GM12878 (cell line): ENCODE measurements at regions not wholly inside any gene's neighbourhood (a gene's known extent, or its start where the extent isn't known, plus 50 kb on each side); places are given as distances from the start of the nearest gene placed in this dataset.

Experiments
- ATAC-seq: fragments of 200-7000 bp; cut with Tn5 transposase; 3 replicates; pipeline ENCODE4 v1.9.1; 2020; ENCODE audit warnings: mild to moderate bottlenecking, moderate library complexity
- BruUV-seq: library from RNA; stranded (reverse); fragments of 400-500 nt; replicated peaks from 2 replicates; lab custom pipeline; 2021; lab: Mats Ljungman, UMichigan
- CTCF ChIA-PET: fragments of 300-600 bp; sonication (Branson Sonifier 250); formaldehyde crosslinking; extraction: SDS; loops from one replicate; lab custom pipeline; 2021; ENCODE audit warnings: inconsistent platforms; lab: Yijun Ruan, JAX
- POLR2A ChIA-PET: fragments of 350-600 bp; formaldehyde crosslinking; extraction: SDS; loops from one replicate; lab custom pipeline; 2021; ENCODE audit warnings: inconsistent platforms; lab: Charles Lee
- RAD21 ChIA-PET: fragments of 300-600 bp; sonication (Branson Sonifier 250); formaldehyde crosslinking; loops from one replicate; lab custom pipeline; 2023; ENCODE audit warnings: antibody characterized with exemption; ENCODE audit not compliant: unreplicated experiment; lab: Charles Lee
- SMC1A ChIA-PET: fragments of 300-600 bp; sonication (Branson Sonifier 250); formaldehyde crosslinking; loops from one replicate; lab custom pipeline; 2023; ENCODE audit not compliant: unreplicated experiment, uncharacterized antibody; lab: Charles Lee
- DNase-seq: peaks from one replicate; pipeline ENCODE4 v3.0.0-alpha.2; 2011; ENCODE audit warnings: low read depth, low spot score
- FAIRE-seq: peaks from 3 replicates; lab custom pipeline; 2011; peaks lifted over from hg19 to GRCh38; lab: Jason Lieb, UNC
- H2AFZ ChIP-seq: 2 replicates; pipeline ENCODE4 v1.6.0; 2011; ENCODE audit warnings: low read depth, low read length, control low read depth; ENCODE audit not compliant: control insufficient read depth
- H3K27ac ChIP-seq: 2 replicates; pipeline ENCODE4 v1.5.1; 2011; ENCODE audit warnings: control low read depth; ENCODE audit not compliant: control insufficient read depth, insufficient read depth
- H3K27me3 ChIP-seq, 2 experiments: replicated peaks in 1 of 2; 2 replicates each; pipeline versions ENCODE4 v1.6.0 to v1.6.1; 2011; ENCODE audit warnings: low read length in 1 of 2; ENCODE audit not compliant: control insufficient read depth in 2 of 2, insufficient read depth in 2 of 2
- H3K36me3 ChIP-seq, 2 experiments: 2 replicates each; pipeline ENCODE4 v1.5.1; 2011; ENCODE audit warnings: low read length in 1 of 2; ENCODE audit not compliant: control insufficient read depth in 2 of 2, insufficient read depth in 2 of 2
- H3K4me1 ChIP-seq: 2 replicates; pipeline ENCODE4 v1.6.1; 2011; ENCODE audit warnings: mild to moderate bottlenecking, low read length, moderate library complexity, mixed read lengths; ENCODE audit not compliant: control insufficient read depth, insufficient read depth
- H3K4me2 ChIP-seq: 2 replicates; pipeline ENCODE4 v1.6.0; 2011; ENCODE audit warnings: control low read depth; ENCODE audit not compliant: control insufficient read depth, insufficient read depth
- H3K4me3 ChIP-seq: fragments of 200-600 bp; sonication (generic); 2 replicates; pipeline ENCODE4 v1.5.1; 2016
- H3K79me2 ChIP-seq: 2 replicates; pipeline ENCODE4 v1.6.0; 2011; ENCODE audit warnings: low read length; ENCODE audit not compliant: control insufficient read depth, insufficient read depth
- H3K9ac ChIP-seq: 2 replicates; pipeline ENCODE4 v1.8.0; 2011; ENCODE audit warnings: low read length, control low read depth, mixed read lengths; ENCODE audit not compliant: control insufficient read depth, insufficient read depth
- H3K9me3 ChIP-seq: replicated peaks from 3 replicates; pipeline ENCODE4 v1.5.1; 2011; ENCODE audit warnings: mild to moderate bottlenecking, low read length; ENCODE audit not compliant: control insufficient read depth, insufficient read depth
- H4K20me1 ChIP-seq: 2 replicates; pipeline ENCODE4 v1.6.0; 2011; ENCODE audit not compliant: control insufficient read depth, insufficient read depth
- IRF4 ChIP-seq: IDR thresholded peaks from 2 replicates; pipeline ENCODE4 v1.6.1; 2011; ENCODE audit warnings: low read depth, low read length
- RAD21 ChIP-seq: IDR thresholded peaks from 2 replicates; pipeline ENCODE4 v1.6.1; 2011; ENCODE audit warnings: mild to moderate bottlenecking, low read depth, low read length, moderate library complexity; ENCODE audit not compliant: insufficient read depth
- RAD51 ChIP-seq: fragments of 450-650 bp; IDR thresholded peaks from 2 replicates; pipeline ENCODE4 v1.6.1; 2016; ENCODE audit warnings: moderate library complexity, mild to moderate bottlenecking, inconsistent platforms
- SMAD5 ChIP-seq: IDR thresholded peaks from 2 replicates; pipeline ENCODE4 v1.6.1; 2016; ENCODE audit warnings: antibody characterized with exemption, low read depth
- SPI1 ChIP-seq: IDR thresholded peaks from 2 replicates; pipeline ENCODE4 v1.6.1; 2011; ENCODE audit warnings: low read depth, mild to moderate bottlenecking, low read length, moderate library complexity, borderline replicate concordance; ENCODE audit not compliant: insufficient read depth
- SRF ChIP-seq, 2 experiments: IDR thresholded peaks; 2 replicates each; pipeline ENCODE4 v1.6.1; 2011; ENCODE audit warnings: low read depth in 2 of 2, low read length in 2 of 2, mild to moderate bottlenecking in 1 of 2, moderate library complexity in 1 of 2
- YY1 ChIP-seq: IDR thresholded peaks from 2 replicates; pipeline ENCODE4 v1.6.1; 2011; ENCODE audit warnings: low read depth, mild to moderate bottlenecking, low read length
- WGBS: methylation state at CpG from one replicate; pipeline ENCODE4 v1.1.6; 2016; ENCODE audit warnings: low lambda C conversion rate; ENCODE audit not compliant: insufficient replicate concordance, insufficient coverage; ENCODE audit errors: missing lambda C conversion rate; 5-methylcytosine and 5-hydroxymethylcytosine counted together
- in situ Hi-C: fragments of 300-500 bp; cut with MboI; formaldehyde crosslinking; loops from 9 replicates; pipeline ENCODE4 v1.14.3; 2018; ENCODE audit warnings: mixed read lengths
- intact Hi-C: fragments of 100-400 bp; cut with micrococcal nuclease; formaldehyde crosslinking; loops from one replicate; pipeline ENCODE4 v1.14.2; 2022; ENCODE audit not compliant: unreplicated experiment
- TF ChIP-seq, protein P1 (sequence below): fragments of 450-650 bp; IDR thresholded peaks from 2 replicates; pipeline ENCODE4 v1.6.1; 2017; ENCODE audit warnings: low read depth, mild to moderate bottlenecking, moderate library complexity
- TF ChIP-seq, protein P2 (sequence below): fragments of 450-650 bp; formaldehyde crosslinking; IDR thresholded peaks from 2 replicates; pipeline ENCODE4 v1.4.0; 2020; ENCODE audit warnings: mild to moderate bottlenecking, moderate library complexity
- TF ChIP-seq, protein P3 (sequence below): fragments of 450-650 bp; IDR thresholded peaks from 2 replicates; pipeline ENCODE4 v1.6.1; 2017; ENCODE audit warnings: borderline replicate concordance
- TF ChIP-seq, protein P4 (sequence below): IDR thresholded peaks from 2 replicates; pipeline ENCODE4 v1.6.1; 2012; ENCODE audit warnings: mild to moderate bottlenecking, low read depth, low read length

DNA sequence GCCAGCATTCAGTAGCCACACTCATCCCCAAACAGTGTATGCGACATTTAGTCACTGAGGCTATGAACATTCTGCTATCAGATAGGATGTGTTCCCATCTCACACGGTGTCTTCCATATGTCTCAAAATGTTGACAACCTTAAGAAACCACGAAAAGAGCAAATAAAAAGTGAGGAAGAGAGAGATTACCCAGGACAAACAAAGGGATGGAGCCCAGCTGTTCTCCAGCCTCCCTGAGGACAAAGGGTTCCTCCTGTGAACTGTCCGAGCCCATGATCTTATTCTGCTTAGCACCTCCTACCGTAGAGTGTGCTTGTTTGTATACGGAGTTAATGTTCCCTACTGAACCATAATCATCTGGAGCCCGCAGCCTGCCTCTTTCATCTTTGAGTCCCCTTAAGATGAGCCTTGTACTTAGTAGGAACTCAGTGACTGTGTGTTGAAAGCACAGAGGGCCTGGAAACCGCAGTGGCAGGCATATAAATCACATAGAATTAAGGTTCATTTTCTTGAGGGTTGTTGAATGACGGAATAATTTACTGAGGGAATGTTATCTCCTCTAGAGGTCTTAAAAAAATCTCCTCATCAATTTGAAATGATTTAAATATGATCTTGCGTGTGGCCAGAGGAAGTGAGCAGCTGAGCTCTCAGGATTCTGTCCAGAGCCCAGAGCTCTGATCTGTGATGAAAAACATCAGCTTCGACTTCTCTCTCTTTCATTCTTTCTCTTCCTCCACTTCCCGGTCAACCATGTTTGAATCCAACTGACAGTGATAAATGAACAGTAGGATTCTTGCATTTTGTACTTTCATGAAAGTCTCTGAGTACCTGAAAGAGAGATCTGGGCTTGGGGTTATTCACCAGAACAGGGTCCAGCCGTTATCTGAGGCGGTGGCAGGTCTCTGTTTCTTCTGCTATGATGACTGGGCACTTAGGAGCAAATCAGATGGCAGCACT is 200.5 kb downstream of the KLF5 start:
- 25% methylated on average over 14 of the region's 14 CpGs for WGBS
- BruUV-seq: no TSS peak
- no peaks in the 10 kb centered on the region for H3K4me1 ChIP-seq
- FAIRE-seq: no peak
- H3K9me3 ChIP-seq: no peaks in the 10 kb centered on the region
- in situ Hi-C loops: no loop called here
- no peak overlapping the region for H2AFZ ChIP-seq
- TF ChIP-seq YY1: no peak
- no peak for TF ChIP-seq RAD21
- TF ChIP-seq, protein P1, sequence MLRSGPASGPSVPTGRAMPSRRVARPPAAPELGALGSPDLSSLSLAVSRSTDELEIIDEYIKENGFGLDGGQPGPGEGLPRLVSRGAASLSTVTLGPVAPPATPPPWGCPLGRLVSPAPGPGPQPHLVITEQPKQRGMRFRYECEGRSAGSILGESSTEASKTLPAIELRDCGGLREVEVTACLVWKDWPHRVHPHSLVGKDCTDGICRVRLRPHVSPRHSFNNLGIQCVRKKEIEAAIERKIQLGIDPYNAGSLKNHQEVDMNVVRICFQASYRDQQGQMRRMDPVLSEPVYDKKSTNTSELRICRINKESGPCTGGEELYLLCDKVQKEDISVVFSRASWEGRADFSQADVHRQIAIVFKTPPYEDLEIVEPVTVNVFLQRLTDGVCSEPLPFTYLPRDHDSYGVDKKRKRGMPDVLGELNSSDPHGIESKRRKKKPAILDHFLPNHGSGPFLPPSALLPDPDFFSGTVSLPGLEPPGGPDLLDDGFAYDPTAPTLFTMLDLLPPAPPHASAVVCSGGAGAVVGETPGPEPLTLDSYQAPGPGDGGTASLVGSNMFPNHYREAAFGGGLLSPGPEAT: no peak
- TF ChIP-seq RAD51: no peak
- TF ChIP-seq, protein P2, sequence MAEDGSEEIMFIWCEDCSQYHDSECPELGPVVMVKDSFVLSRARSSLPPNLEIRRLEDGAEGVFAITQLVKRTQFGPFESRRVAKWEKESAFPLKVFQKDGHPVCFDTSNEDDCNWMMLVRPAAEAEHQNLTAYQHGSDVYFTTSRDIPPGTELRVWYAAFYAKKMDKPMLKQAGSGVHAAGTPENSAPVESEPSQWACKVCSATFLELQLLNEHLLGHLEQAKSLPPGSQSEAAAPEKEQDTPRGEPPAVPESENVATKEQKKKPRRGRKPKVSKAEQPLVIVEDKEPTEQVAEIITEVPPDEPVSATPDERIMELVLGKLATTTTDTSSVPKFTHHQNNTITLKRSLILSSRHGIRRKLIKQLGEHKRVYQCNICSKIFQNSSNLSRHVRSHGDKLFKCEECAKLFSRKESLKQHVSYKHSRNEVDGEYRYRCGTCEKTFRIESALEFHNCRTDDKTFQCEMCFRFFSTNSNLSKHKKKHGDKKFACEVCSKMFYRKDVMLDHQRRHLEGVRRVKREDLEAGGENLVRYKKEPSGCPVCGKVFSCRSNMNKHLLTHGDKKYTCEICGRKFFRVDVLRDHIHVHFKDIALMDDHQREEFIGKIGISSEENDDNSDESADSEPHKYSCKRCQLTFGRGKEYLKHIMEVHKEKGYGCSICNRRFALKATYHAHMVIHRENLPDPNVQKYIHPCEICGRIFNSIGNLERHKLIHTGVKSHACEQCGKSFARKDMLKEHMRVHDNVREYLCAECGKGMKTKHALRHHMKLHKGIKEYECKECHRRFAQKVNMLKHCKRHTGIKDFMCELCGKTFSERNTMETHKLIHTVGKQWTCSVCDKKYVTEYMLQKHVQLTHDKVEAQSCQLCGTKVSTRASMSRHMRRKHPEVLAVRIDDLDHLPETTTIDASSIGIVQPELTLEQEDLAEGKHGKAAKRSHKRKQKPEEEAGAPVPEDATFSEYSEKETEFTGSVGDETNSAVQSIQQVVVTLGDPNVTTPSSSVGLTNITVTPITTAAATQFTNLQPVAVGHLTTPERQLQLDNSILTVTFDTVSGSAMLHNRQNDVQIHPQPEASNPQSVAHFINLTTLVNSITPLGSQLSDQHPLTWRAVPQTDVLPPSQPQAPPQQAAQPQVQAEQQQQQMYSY (CRISPR knock-in tag): no peak
- TF ChIP-seq, protein P3, sequence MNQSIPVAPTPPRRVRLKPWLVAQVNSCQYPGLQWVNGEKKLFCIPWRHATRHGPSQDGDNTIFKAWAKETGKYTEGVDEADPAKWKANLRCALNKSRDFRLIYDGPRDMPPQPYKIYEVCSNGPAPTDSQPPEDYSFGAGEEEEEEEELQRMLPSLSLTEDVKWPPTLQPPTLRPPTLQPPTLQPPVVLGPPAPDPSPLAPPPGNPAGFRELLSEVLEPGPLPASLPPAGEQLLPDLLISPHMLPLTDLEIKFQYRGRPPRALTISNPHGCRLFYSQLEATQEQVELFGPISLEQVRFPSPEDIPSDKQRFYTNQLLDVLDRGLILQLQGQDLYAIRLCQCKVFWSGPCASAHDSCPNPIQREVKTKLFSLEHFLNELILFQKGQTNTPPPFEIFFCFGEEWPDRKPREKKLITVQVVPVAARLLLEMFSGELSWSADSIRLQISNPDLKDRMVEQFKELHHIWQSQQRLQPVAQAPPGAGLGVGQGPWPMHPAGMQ: no peak
- TF ChIP-seq, protein P4, sequence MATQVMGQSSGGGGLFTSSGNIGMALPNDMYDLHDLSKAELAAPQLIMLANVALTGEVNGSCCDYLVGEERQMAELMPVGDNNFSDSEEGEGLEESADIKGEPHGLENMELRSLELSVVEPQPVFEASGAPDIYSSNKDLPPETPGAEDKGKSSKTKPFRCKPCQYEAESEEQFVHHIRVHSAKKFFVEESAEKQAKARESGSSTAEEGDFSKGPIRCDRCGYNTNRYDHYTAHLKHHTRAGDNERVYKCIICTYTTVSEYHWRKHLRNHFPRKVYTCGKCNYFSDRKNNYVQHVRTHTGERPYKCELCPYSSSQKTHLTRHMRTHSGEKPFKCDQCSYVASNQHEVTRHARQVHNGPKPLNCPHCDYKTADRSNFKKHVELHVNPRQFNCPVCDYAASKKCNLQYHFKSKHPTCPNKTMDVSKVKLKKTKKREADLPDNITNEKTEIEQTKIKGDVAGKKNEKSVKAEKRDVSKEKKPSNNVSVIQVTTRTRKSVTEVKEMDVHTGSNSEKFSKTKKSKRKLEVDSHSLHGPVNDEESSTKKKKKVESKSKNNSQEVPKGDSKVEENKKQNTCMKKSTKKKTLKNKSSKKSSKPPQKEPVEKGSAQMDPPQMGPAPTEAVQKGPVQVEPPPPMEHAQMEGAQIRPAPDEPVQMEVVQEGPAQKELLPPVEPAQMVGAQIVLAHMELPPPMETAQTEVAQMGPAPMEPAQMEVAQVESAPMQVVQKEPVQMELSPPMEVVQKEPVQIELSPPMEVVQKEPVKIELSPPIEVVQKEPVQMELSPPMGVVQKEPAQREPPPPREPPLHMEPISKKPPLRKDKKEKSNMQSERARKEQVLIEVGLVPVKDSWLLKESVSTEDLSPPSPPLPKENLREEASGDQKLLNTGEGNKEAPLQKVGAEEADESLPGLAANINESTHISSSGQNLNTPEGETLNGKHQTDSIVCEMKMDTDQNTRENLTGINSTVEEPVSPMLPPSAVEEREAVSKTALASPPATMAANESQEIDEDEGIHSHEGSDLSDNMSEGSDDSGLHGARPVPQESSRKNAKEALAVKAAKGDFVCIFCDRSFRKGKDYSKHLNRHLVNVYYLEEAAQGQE: no peak
- TF ChIP-seq SPI1: no peak
- TF ChIP-seq IRF4: no peak
- TF ChIP-seq SMAD5: no peak
- no peak for TF ChIP-seq SRF (IDR thresholded peaks at IDR 0.05; ENCODE audit: low read depth in 2 of 2, low read length in 2 of 2)
- TF ChIP-seq, all 136 proteins: peak for 0
- H3K27ac ChIP-seq: no peak overlapping the region
- SMC1A ChIA-PET: no interaction called here
- no peak for DNase-seq
- no peaks in the 10 kb centered on the region for H3K79me2 ChIP-seq
- POLR2A ChIA-PET: no interaction called here
- no peak overlapping the region for H3K4me3 ChIP-seq
- H3K4me2 ChIP-seq: no peak overlapping the region
- ATAC-seq: no peak
- intact Hi-C loops: no loop called here
- RAD21 ChIA-PET: no interaction called here
- H3K36me3 ChIP-seq: no peaks in the 10 kb centered on the region
- H4K20me1 ChIP-seq: no peaks in the 10 kb centered on the region
- no peak overlapping the region for H3K9ac ChIP-seq
- CTCF ChIA-PET: no interaction called here
- H3K27me3 ChIP-seq: no peaks in the 10 kb centered on the region
